DND-41 (cell line): ENCODE measurements at regions not wholly inside any gene's neighbourhood (a gene's known extent, or its start where the extent isn't known, plus 50 kb on each side); places are given as distances from the start of the nearest gene placed in this dataset.

Experiments used
- EZH2 ChIP-seq: IDR thresholded peaks from 3 replicates; pipeline ENCODE4 v1.6.1; 2012; ENCODE audit warnings: borderline replicate concordance, low read depth, mild to moderate bottlenecking, moderate library complexity, low read length, inconsistent platforms; ENCODE audit not compliant: severe bottlenecking
- TF ChIP-seq, protein P1 (sequence below): IDR thresholded peaks from 2 replicates; pipeline ENCODE4 v1.5.1; 2012; ENCODE audit warnings: borderline replicate concordance, low read length, moderate library complexity, mild to moderate bottlenecking; ENCODE audit not compliant: poor library complexity, severe bottlenecking; ENCODE audit errors: extremely low read depth

DNA sequence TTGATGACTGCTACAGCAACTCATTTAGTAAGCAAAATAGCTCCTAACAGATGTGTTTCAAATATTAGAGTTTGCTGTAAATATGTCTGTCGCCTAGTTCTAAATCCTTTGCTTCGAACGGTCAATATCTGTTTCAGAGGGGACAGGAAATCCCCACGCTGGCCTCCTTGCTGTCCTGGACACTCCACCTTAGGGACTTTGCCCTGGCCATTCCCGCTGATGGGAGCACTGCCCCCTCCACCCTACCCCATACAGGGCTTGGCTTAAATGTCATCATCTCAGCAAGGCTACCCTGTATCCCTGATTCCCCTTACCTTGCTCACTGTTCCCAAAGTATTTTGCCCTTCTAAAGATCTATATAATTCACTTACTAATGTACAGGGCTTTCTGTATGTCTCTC is 86.1 kb upstream of the HIVEP3 start:
- TF ChIP-seq, protein P1, sequence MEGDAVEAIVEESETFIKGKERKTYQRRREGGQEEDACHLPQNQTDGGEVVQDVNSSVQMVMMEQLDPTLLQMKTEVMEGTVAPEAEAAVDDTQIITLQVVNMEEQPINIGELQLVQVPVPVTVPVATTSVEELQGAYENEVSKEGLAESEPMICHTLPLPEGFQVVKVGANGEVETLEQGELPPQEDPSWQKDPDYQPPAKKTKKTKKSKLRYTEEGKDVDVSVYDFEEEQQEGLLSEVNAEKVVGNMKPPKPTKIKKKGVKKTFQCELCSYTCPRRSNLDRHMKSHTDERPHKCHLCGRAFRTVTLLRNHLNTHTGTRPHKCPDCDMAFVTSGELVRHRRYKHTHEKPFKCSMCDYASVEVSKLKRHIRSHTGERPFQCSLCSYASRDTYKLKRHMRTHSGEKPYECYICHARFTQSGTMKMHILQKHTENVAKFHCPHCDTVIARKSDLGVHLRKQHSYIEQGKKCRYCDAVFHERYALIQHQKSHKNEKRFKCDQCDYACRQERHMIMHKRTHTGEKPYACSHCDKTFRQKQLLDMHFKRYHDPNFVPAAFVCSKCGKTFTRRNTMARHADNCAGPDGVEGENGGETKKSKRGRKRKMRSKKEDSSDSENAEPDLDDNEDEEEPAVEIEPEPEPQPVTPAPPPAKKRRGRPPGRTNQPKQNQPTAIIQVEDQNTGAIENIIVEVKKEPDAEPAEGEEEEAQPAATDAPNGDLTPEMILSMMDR, result no peak
- no peak for TF ChIP-seq EZH2
